OCI-LY7 (cell line): ENCODE measurements at regions not wholly inside any gene's neighbourhood (a gene's known extent, or its start where the extent isn't known, plus 50 kb on each side); places are given as distances from the start of the nearest gene placed in this dataset.

ENCODE experiments used
- BruUV-seq: library from RNA; stranded (reverse); fragments of 400-500 nt; replicated peaks from 2 replicates; lab custom pipeline; 2021; lab: Mats Ljungman, UMichigan
- CTCF ChIA-PET: fragments of 300-600 bp; sonication (Branson Sonifier 250); formaldehyde crosslinking; loops from one replicate; lab custom pipeline; 2022; ENCODE audit warnings: antibody characterized with exemption; ENCODE audit not compliant: unreplicated experiment; lab: Charles Lee
- POLR2A ChIA-PET: fragments of 300-600 bp; sonication (Branson Sonifier 250); formaldehyde crosslinking; loops from one replicate; lab custom pipeline; 2022; ENCODE audit warnings: antibody characterized with exemption; lab: Charles Lee
- DNase-seq: peaks from one replicate; pipeline ENCODE4 v3.0.0-alpha.2; 2015; ENCODE audit warnings: low spot score
- H2AFZ ChIP-seq: fragments of 200-600 bp; sonication (generic), shearing (Covaris generic); 2 replicates; pipeline ENCODE4 v1.6.1; 2014; ENCODE audit warnings: mild to moderate bottlenecking, antibody characterized with exemption, low read length, moderate library complexity
- H3K27ac ChIP-seq: fragments of 200-600 bp; sonication (generic); 2 replicates; pipeline ENCODE4 v1.5.1; 2014; ENCODE audit warnings: mixed run types, low read depth, mild to moderate bottlenecking, moderate library complexity, low read length, inconsistent platforms; ENCODE audit not compliant: poor library complexity, severe bottlenecking
- H3K36me3 ChIP-seq: fragments of 200-600 bp; sonication (generic); 2 replicates; pipeline ENCODE4 v1.6.1; 2014; ENCODE audit warnings: mild to moderate bottlenecking, antibody characterized with exemption, low read length, moderate library complexity, mixed read lengths; ENCODE audit not compliant: insufficient read depth
- H3K4me1 ChIP-seq: fragments of 200-600 bp; sonication (generic); 2 replicates; pipeline ENCODE4 v1.5.1; 2014; ENCODE audit warnings: mild to moderate bottlenecking, low read length; ENCODE audit not compliant: insufficient read depth, poor library complexity, severe bottlenecking
- H3K4me2 ChIP-seq: fragments of 200-600 bp; sonication (generic); 2 replicates; pipeline ENCODE4 v1.6.1; 2014; ENCODE audit warnings: mild to moderate bottlenecking, low read length
- H3K4me3 ChIP-seq: fragments of 200-600 bp; sonication (generic); 2 replicates; pipeline ENCODE4 v1.5.1; 2014; ENCODE audit warnings: mild to moderate bottlenecking, low read depth, low read length; ENCODE audit not compliant: poor library complexity, severe bottlenecking
- H3K79me2 ChIP-seq: fragments of 200-600 bp; sonication (generic); 2 replicates; pipeline ENCODE4 v1.6.1; 2016; ENCODE audit warnings: low read depth, mild to moderate bottlenecking, low read length, moderate library complexity, mixed read lengths; ENCODE audit not compliant: insufficient read depth
- H3K9me2 ChIP-seq: fragments of 200-600 bp; sonication (generic); 2 replicates; pipeline ENCODE4 v1.6.1; 2016; ENCODE audit warnings: mild to moderate bottlenecking, low read length, mixed read lengths; ENCODE audit not compliant: insufficient read depth
- H3K9me3 ChIP-seq: fragments of 200-600 bp; sonication (generic); 2 replicates; pipeline ENCODE4 v1.6.1; 2014; ENCODE audit warnings: mild to moderate bottlenecking, mixed run types, low read length, mixed read lengths
- H4K20me1 ChIP-seq: fragments of 200-600 bp; sonication (generic); 2 replicates; pipeline ENCODE4 v1.6.1; 2014; ENCODE audit warnings: mild to moderate bottlenecking, antibody characterized with exemption, low read length, moderate library complexity, mixed read lengths; ENCODE audit not compliant: insufficient read depth
- CTCF ChIP-seq: fragments of 200-600 bp; sonication (generic); conservative IDR thresholded peaks from 2 replicates; pipeline ENCODE4 v1.5.1; 2014; ENCODE audit warnings: mild to moderate bottlenecking, antibody characterized with exemption, low read length, moderate library complexity, mixed read lengths
- EZH2phosphoT487 ChIP-seq: fragments of 200-600 bp; sonication (generic); IDR thresholded peaks from 2 replicates; pipeline ENCODE4 v1.6.1; 2018; ENCODE audit warnings: low read depth, borderline replicate concordance, mild to moderate bottlenecking, mixed run types, antibody characterized with exemption, low read length, moderate library complexity, mixed read lengths
- intact Hi-C: fragments of 100-400 bp; cut with micrococcal nuclease; formaldehyde crosslinking; loops from one replicate; pipeline ENCODE4 v1.10.0; 2022; ENCODE audit not compliant: unreplicated experiment

DNA sequence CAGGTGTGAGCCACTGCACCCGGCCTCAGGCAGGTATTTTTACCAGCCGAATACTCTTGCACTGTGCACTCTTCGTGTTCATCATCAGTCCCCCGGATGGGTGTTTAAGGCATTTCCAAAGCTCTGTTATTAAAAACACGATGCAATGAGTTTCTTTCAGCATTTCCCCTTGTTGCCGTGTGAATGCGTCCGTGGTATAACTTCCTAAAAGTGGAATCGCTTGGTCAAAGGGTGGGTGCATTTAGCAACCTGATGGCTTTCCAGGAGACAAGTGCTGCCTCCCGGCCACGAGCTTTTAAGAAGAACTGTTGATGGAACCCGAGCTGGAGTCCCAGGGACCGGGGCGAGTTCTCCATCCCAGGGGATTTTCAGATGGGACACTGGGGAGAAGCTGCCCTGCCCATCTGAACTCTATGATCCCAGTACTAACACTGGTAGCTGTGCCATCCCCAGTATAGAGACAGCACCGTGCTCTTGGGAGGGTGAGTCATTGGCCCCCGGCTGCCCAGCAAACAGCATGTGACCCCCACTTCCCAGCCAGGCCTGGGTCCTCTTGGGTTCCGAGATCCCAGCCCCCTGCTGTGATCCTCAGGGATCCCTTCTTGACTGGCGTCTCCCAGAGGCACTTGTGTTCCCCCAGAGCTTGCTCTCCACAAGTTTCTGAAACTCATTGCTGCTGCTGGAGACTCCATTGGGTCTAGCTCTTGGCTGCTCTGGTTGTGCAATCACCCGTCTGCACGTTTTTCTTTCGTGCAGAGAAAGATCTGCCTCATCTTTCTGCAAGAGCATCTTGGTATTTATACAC is 169.5 kb upstream of the IER5L start:
- H3K36me3 ChIP-seq = no peaks in the 10 kb centered on the region
- no peaks in the 10 kb centered on the region for H4K20me1 ChIP-seq
- H2AFZ ChIP-seq = no peak overlapping the region
- TF ChIP-seq CTCF (no peak), EZH2phosphoT487 (no peak)
- ChIA-PET CTCF (no interaction called here), POLR2A (interaction anchor here (1.0 kb wide), 1 partner anchor 13 kb away, joined by 5 read pairs; no protein-coding TSS in a partner anchor)
- H3K4me3 ChIP-seq = no peak overlapping the region
- DNase-seq = no peak
- no peaks in the 10 kb centered on the region for H3K9me3 ChIP-seq
- no peaks in the 10 kb centered on the region for H3K79me2 ChIP-seq
- intact Hi-C loops = no loop called here
- no peak overlapping the region for H3K4me2 ChIP-seq
- no peak overlapping the region for H3K27ac ChIP-seq
- peaks cover 7% of the 10 kb centered on the region for H3K4me1 ChIP-seq
- no peaks in the 10 kb centered on the region for H3K9me2 ChIP-seq
- BruUV-seq = no TSS peak

- H3K4me2 ChIP-seq = no peak overlapping the region
- no peaks in the 10 kb centered on the region for H3K79me2 ChIP-seq
- no peak overlapping the region for H3K4me3 ChIP-seq
- peaks cover 7% of the 10 kb centered on the region for H3K4me1 ChIP-seq
- intact Hi-C loops = no loop called here
- no TSS peak for BruUV-seq
- H3K36me3 ChIP-seq = no peaks in the 10 kb centered on the region
- no peaks in the 10 kb centered on the region for H3K9me2 ChIP-seq
- H2AFZ ChIP-seq = no peak overlapping the region
- ChIA-PET CTCF (no interaction called here), POLR2A (no interaction called here)
- H3K9me3 ChIP-seq = no peaks in the 10 kb centered on the region
- no peak for TF ChIP-seq EZH2phosphoT487
- no peak for TF ChIP-seq CTCF
- no peak overlapping the region for H3K27ac ChIP-seq
- H4K20me1 ChIP-seq = no peaks in the 10 kb centered on the region
- no peak for DNase-seq
These were observed 168.0 kb upstream of the IER5L start for GRCh38 chr9:129346046-129346445.
